ENCODE measurements at regions not wholly inside any gene's neighbourhood (a gene's known extent, or its start where the extent isn't known, plus 50 kb on each side); places are given as distances from the start of the nearest gene placed in this dataset.

DNA sequence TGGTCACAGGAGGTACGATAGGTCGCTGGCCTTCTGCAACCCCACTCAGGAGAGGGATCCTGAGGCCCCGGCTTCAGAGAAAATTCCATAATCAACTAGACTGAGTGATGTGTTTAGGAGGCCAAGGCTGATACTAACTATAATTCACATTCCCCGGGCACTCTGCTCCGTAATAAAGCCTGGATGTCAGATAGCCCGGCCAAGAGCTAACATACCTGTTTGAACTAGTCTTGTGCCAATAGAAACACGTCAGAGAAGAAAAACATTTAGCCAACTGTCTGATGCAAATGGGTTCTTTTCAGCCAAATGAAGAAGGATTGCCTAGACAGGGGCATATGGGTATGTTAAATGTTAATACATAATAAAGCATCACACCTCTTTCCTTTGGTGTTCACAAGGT is 204.2 kb downstream of the TSHZ3 start:
- Mint-ChIP-seq H3K9me3 (ENCODE audit: low read depth) (no peaks in the 10 kb centered on the region), H3K36me3 (no peaks in the 10 kb centered on the region), H3K4me3 (no peak overlapping the region), H3K27ac (no peak overlapping the region), H3K4me1 (ENCODE audit: low read depth) (no peaks in the 10 kb centered on the region), H3K27me3 (no peaks in the 10 kb centered on the region)

DNA sequence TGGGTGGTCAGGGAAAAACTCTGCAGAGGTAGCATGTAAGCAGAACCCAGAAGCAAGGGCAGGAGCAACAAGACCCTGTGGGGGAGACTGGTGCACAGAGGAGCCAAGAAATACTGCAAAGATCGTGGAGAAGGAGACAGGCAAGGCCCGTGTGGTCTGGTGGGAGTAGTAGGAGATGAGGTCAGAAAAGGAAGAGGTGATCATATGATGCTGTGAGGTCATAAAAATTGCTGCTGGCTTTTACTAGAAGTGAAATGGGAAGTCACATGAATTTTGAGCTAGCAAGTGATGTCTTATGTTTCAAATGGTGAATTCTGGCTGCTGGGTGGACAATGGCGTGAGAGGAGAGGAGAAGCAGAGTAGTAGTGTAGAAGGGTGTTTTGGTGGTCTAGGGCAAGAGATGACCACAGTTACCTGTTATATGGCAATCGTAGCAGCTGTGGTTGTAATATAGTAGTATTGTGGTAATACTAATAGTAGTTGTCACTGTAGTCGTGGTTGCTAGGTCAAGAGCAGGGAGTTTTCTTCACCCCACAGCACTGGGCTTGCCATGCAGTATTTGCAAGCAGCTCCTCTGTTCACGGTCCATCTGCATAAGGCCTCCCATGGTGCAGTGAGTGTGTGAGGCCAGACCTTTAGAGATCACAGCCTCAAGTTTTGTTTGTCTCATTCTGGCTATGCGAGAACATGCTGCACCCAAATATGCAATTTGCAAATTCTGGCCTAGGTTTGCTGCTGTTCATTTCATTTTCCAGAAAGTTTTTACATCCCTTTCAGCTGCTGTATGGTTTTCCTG is 205.0 kb downstream of the TSHZ3 start:
- Mint-ChIP-seq H3K4me3 (no peak overlapping the region), H3K27ac (no peak overlapping the region), H3K9me3 (ENCODE audit: low read depth) (no peaks in the 10 kb centered on the region), H3K4me1 (ENCODE audit: low read depth) (no peaks in the 10 kb centered on the region), H3K27me3 (no peaks in the 10 kb centered on the region), H3K36me3 (no peaks in the 10 kb centered on the region)

DNA sequence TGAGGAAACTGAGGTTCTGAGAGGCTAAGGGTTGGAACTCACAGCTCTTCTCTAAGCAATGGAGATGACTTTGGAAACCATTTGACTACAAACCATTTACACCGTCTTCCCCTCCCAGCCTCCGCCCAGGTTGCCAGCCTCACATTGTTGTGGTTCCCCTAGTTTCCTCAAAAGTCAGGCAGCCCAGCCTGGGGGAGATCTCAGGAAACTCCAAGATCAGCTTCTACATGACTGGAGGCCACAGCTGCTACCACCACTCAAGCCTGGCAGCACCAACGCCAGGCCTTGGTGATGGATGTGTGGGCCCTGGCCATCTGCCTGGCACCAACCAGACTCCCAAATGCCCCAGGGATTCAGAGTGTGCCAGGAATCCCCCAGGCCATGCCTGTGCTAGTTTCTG is 207.9 kb downstream of the TSHZ3 start:
- Mint-ChIP-seq H3K9me3 (ENCODE audit: low read depth) (no peaks in the 10 kb centered on the region), H3K27me3 (no peaks in the 10 kb centered on the region), H3K36me3 (no peaks in the 10 kb centered on the region), H3K4me1 (ENCODE audit: low read depth) (no peaks in the 10 kb centered on the region), H3K4me3 (no peak overlapping the region), H3K27ac (no peak overlapping the region)

- H3K27me3 Mint-ChIP-seq = no peaks in the 10 kb centered on the region
- H3K4me1 Mint-ChIP-seq (ENCODE audit: low read depth) = no peaks in the 10 kb centered on the region
- no peak overlapping the region for H3K4me3 Mint-ChIP-seq
- H3K27ac Mint-ChIP-seq = no peak overlapping the region
- no peaks in the 10 kb centered on the region for H3K9me3 Mint-ChIP-seq (ENCODE audit: low read depth)
- H3K36me3 Mint-ChIP-seq = no peaks in the 10 kb centered on the region
Observed at GRCh38 chr19:31140717-31141116, 208.5 kb downstream of the TSHZ3 start.

DNA sequence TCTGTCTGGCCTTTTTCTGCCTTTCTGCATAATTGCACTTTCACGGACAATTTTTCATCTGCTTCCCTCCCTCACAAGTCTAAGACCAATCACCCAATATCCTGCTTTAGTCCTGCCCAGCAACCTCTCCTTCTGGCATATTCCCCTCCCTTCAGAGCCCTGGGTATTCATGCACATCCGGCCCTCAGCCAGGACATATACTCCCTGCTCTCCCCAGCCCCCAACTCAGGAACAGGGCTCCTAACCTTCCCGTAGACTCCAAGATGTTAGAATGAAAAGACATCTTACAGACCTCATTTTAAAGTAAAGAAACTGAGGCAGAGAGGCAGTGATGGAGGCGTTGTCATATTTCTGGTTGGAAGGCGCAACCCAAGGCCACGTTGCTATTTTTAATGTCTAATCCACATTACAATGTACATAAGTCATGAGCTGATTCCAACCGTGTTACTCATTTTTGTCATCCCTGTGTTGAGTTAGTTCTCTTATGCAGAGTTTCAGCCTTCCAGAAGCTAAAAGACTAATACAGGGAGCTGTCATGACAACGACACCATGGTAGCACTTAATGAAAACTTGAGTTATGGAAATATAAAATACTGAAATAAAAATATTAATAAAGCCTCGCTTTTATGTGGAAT is 209.2 kb downstream of the TSHZ3 start:
- H3K4me3 Mint-ChIP-seq = no peak overlapping the region
- H3K9me3 Mint-ChIP-seq (ENCODE audit: low read depth) = no peaks in the 10 kb centered on the region
- peaks cover 2% of the 10 kb centered on the region for H3K27me3 Mint-ChIP-seq
- no peaks in the 10 kb centered on the region for H3K4me1 Mint-ChIP-seq (ENCODE audit: low read depth)
- H3K36me3 Mint-ChIP-seq = no peaks in the 10 kb centered on the region
- no peak overlapping the region for H3K27ac Mint-ChIP-seq

- Mint-ChIP-seq H3K36me3 (no peaks in the 10 kb centered on the region), H3K27me3 (peaks cover 5% of the 10 kb centered on the region), H3K4me1 (ENCODE audit: low read depth) (no peaks in the 10 kb centered on the region), H3K9me3 (ENCODE audit: low read depth) (no peaks in the 10 kb centered on the region), H3K27ac (no peak overlapping the region), H3K4me3 (no peak overlapping the region)
Observed at GRCh38 chr19:31138077-31138476, 211.2 kb downstream of the TSHZ3 start.

GRCh38 chr19:31135841-31136240 is 213.4 kb downstream of the TSHZ3 start:
- peaks cover 7% of the 10 kb centered on the region for H3K27me3 Mint-ChIP-seq
- no peak overlapping the region for H3K27ac Mint-ChIP-seq
- no peak overlapping the region for H3K4me3 Mint-ChIP-seq
- H3K36me3 Mint-ChIP-seq = no peaks in the 10 kb centered on the region
- H3K4me1 Mint-ChIP-seq (ENCODE audit: low read depth) = no peaks in the 10 kb centered on the region
- H3K9me3 Mint-ChIP-seq (ENCODE audit: low read depth) = no peaks in the 10 kb centered on the region

- Mint-ChIP-seq H3K4me3 (no peak overlapping the region), H3K4me1 (ENCODE audit: low read depth) (no peaks in the 10 kb centered on the region), H3K27me3 (peaks cover 9% of the 10 kb centered on the region), H3K9me3 (ENCODE audit: low read depth) (peaks cover 3% of the 10 kb centered on the region), H3K27ac (no peak overlapping the region), H3K36me3 (no peaks in the 10 kb centered on the region)
Observed at GRCh38 chr19:31132753-31133110, 216.5 kb downstream of the TSHZ3 start.

DNA sequence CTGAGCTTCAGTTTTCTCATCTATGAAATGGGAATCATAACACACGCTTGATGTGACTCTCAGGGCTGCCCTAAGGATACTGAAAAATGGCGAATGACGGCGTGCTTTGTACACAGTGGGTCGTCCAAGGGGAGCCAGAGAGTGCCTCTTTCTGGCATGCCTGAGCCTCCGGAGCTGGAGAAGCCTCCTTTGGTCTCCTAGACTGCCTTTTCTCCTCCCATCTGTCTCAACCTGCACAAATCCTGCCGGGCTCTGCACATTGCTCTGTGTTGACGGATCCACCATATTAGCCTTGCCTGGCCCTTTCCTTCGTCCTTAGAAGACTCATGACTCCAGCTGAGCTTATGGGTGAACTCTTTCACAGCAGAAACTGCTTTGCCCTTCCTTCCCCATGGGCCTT is 220.9 kb downstream of the TSHZ3 start:
- Mint-ChIP-seq H3K4me1 (ENCODE audit: low read depth) (no peaks in the 10 kb centered on the region), H3K27me3 (peaks cover 7% of the 10 kb centered on the region)

DNA sequence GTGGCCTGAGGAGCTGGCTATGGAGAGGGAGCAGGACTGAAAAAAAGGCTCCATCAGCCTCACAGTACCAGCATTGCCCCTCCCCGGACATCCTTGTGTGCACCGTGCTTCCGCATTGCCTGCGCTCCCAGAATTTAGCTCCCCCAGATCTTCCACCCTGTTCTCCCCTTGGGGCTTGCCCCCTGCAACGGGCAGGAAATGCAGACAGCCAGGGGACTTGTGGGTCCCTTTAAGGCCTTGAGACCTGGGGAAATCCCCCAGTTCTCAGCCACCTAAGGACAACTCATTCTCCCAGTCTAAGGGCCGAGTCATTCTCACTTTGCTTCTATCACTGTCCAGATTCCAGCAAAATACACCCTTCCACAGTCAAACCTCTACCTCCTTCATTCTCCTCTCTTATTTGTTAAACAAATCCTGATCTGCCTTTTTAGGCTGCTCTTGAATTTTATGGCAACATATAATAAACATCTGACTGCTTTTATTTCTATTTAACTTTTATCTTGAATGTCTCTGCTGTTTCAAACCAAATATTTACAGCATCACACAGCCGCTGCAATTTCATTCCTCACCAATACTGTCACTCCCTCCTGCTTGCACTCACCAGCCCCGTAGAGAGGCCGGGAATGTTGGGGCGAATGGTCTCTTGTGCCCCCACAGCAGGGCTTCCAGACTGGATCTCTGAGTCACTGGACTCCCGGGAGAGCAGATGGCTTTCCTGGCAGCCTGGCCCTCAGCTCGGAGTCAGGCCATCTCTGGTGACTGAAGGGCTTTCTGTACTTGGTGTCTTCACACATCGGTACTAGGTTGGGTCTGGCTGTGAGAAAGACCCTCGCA is 221.9 kb downstream of the TSHZ3 start:
- H3K27me3 Mint-ChIP-seq = peaks cover 5% of the 10 kb centered on the region
- no peak overlapping the region for H3K27ac Mint-ChIP-seq
- H3K36me3 Mint-ChIP-seq = no peaks in the 10 kb centered on the region
- H3K9me3 Mint-ChIP-seq (ENCODE audit: low read depth) = peaks cover 3% of the 10 kb centered on the region
- no peak overlapping the region for H3K4me3 Mint-ChIP-seq
- no peaks in the 10 kb centered on the region for H3K4me1 Mint-ChIP-seq (ENCODE audit: low read depth)

More for the DNA sequence above, 220.9 kb downstream of the TSHZ3 start:
- H3K36me3 Mint-ChIP-seq = no peaks in the 10 kb centered on the region
- peaks cover 3% of the 10 kb centered on the region for H3K9me3 Mint-ChIP-seq (ENCODE audit: low read depth)
- no peak overlapping the region for H3K4me3 Mint-ChIP-seq
- H3K27ac Mint-ChIP-seq = no peak overlapping the region

GRCh38 chr19:31126236-31126635 is 223.0 kb downstream of the TSHZ3 start:
- no peaks in the 10 kb centered on the region for H3K4me1 Mint-ChIP-seq (ENCODE audit: low read depth)
- no peak overlapping the region for H3K27ac Mint-ChIP-seq
- H3K36me3 Mint-ChIP-seq = no peaks in the 10 kb centered on the region
- H3K4me3 Mint-ChIP-seq = no peak overlapping the region
- peaks cover 5% of the 10 kb centered on the region for H3K27me3 Mint-ChIP-seq
- peaks cover 3% of the 10 kb centered on the region for H3K9me3 Mint-ChIP-seq (ENCODE audit: low read depth)

DNA sequence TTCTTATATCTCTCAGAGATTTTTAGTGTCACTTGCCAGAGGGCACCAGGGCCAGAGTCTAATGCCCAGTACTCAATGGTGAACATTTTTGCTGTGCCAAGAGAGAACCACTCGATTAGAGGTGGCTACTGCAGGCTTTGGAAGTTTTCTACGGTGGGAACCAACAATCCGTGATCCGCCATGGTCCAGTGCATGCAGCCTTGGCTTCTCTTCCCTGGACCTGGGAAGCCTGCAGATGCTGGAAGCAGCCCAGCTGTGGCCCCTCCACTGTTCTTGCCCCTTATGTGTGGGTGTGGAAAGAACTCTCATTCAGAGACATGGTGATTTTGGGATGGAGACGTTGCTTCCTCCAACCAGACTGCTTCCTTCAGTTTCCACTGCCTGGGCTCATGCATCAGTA is 224.2 kb downstream of the TSHZ3 start:
- no peaks in the 10 kb centered on the region for H3K36me3 Mint-ChIP-seq
- no peak overlapping the region for H3K27ac Mint-ChIP-seq
- H3K4me1 Mint-ChIP-seq (ENCODE audit: low read depth) = no peaks in the 10 kb centered on the region
- H3K9me3 Mint-ChIP-seq (ENCODE audit: low read depth) = peaks cover 3% of the 10 kb centered on the region
- H3K4me3 Mint-ChIP-seq = no peak overlapping the region
- peaks cover 3% of the 10 kb centered on the region for H3K27me3 Mint-ChIP-seq

GRCh38 chr19:31121501-31121900 is 227.7 kb downstream of the TSHZ3 start:
- Mint-ChIP-seq H3K4me3 (no peak overlapping the region), H3K36me3 (no peaks in the 10 kb centered on the region), H3K4me1 (ENCODE audit: low read depth) (no peaks in the 10 kb centered on the region), H3K27ac (no peak overlapping the region), H3K27me3 (no peaks in the 10 kb centered on the region), H3K9me3 (ENCODE audit: low read depth) (no peaks in the 10 kb centered on the region)

GRCh38 chr19:31120952-31121351 is 228.3 kb downstream of the TSHZ3 start:
- Mint-ChIP-seq H3K4me3 (no peak overlapping the region), H3K27ac (no peak overlapping the region), H3K4me1 (ENCODE audit: low read depth) (no peaks in the 10 kb centered on the region), H3K36me3 (no peaks in the 10 kb centered on the region), H3K9me3 (ENCODE audit: low read depth) (no peaks in the 10 kb centered on the region), H3K27me3 (no peaks in the 10 kb centered on the region)

GRCh38 chr19:31119951-31120690 is 229.1 kb downstream of the TSHZ3 start:
- Mint-ChIP-seq H3K27ac (no peak overlapping the region), H3K9me3 (ENCODE audit: low read depth) (no peaks in the 10 kb centered on the region), H3K4me3 (no peak overlapping the region), H3K4me1 (ENCODE audit: low read depth) (no peaks in the 10 kb centered on the region), H3K27me3 (no peaks in the 10 kb centered on the region), H3K36me3 (no peaks in the 10 kb centered on the region)

Data from activated naive CD8-positive, alpha-beta T cell (primary cell).